Limb (tissue), 2 donors: ENCODE measurements at regions not wholly inside any gene's neighbourhood (a gene's known extent, or its start where the extent isn't known, plus 50 kb on each side); places are given as distances from the start of the nearest gene placed in this dataset.
"Not testable (repeated sequence)": the region's sequence is repeated elsewhere in the genome, so short reads cannot be mapped to it uniquely, and the experiment has no call there.

Source experiments
- DNase-seq, 2 donors: peaks; one replicate each; pipeline ENCODE4 v3.0.0-alpha.2; 2016; ENCODE audit errors: extremely low spot score in 2 of 2

- DNase-seq: peak; percentile 37 to 44
Measured at GRCh38 chr6:97669191-97670031, 386.4 kb upstream of the MMS22L start.

- no peak for DNase-seq
Measured at GRCh38 chr6:97674802-97675201, 391.8 kb upstream of the MMS22L start.

GRCh38 chr6:97677626-97678025 is 394.6 kb upstream of the MMS22L start:
- no peak for DNase-seq

GRCh38 chr6:97687916-97688315 is 404.9 kb upstream of the MMS22L start:
- no peak for DNase-seq

DNA sequence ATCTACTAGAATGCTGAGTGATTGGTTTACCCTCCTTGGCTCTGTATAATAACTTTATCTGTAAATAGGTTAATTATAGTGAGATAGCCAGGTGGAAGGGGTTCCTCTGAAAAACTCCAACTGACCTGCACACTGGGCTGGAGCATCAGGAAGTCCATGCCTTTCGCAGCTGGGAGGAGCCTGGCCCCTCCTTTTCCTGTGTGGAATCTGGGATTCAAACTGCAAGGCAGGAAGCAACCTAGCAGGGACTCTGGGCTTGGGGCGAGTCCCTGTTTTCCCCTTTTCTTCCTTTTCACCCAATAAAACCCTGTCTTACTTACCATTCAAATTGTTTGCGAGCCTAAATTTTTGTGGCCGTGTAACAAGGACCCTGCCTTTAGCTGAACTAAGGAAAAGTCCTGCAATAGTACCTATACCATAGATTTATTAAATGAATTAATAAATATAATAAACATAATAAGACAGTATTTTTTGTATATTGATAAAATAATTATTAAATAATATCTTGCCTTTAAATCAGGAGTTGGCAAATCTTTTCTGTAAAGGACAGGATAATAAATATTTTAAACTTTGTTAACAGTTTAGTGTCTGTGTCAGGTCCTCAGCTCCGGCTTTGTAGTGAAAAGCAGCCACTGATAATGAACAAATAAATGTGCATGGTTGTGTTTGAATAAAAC is 406.2 kb upstream of the MMS22L start:
- no peak for DNase-seq

- DNase-seq: no peak
Measured at GRCh38 chr6:97697456-97697855, 414.4 kb upstream of the MMS22L start.

DNA sequence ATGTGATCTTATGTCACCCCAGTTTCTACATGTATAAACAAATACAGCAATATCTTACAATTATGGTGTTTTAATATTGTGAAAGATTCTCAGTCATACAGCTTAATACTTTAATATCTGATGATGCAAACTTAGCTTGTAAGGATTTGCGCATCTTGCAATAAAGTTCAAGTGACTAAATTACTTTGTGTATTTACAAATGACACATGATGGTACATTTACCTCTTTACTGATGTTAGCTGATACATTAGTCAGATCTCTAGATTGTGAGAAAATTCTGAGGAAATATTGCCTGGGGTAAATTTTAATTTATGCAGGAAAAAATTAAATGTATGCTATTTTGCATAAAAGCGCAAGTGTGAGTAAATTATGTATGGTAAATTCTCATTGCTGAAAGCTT is 418.8 kb upstream of the MMS22L start:
- no peak for DNase-seq

GRCh38 chr6:97702248-97702647 is 419.2 kb upstream of the MMS22L start:
- no peak for DNase-seq

DNA sequence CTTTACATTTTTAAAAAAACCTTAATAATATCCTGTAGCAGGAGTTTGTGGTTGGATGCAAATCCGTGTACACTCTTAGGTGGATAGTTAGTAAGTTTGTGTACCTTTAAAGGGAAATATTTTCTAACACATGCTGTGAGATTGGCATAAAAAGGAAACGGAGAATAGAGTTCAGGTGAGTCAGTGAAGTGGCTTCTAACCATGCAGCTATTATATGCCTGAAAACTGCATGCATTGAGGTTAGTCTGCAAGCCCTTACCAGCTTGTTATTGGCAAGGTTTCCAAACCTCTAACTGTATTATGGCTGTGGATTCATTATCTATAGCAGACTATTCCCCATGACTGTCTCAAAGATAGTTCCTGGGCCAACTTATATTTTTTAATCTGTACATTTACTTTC is 420.6 kb upstream of the MMS22L start:
- no peak for DNase-seq

DNA sequence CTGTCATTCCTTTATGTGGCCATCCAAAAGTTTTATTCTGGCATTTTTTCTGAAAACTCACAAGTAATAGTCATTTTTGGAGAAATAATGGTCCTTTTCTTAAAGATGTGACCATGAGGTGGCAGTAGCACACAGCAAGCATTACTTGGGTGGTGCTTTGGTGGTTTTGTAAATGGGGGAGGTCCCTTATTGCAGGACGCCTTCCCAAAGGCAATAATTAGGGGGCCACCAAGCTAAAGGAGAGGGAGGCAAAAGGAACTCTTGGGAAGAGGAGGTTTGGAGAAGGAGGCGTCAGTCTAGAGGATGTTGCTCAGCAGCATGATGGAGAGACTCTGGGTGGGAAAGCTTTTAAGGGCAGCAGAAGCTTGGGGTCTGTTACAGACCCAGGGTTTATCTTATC is 422.6 kb upstream of the MMS22L start:
- no peak for DNase-seq

- no peak for DNase-seq
Measured at GRCh38 chr6:97712751-97713150, 429.7 kb upstream of the MMS22L start.

DNA sequence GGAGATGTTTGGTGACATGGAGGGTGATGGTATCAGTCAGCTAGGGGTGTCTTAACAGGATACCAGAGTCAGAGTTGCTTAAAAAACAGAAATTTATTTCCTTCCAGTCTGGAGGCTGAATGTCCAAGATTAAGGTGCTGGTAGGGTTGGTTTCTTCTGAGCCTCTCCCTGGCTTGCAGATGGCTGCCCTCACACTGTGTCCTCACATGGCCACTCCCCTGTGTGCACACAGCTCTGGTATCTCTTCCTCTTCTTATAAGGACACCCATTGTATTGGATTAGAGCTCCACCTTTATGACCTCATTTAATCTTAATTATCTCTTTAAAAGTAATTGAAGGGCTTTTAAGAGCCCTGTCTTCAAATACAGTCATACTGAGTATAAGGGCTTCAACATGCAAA is 431.8 kb upstream of the MMS22L start:
- no peak for DNase-seq

DNA sequence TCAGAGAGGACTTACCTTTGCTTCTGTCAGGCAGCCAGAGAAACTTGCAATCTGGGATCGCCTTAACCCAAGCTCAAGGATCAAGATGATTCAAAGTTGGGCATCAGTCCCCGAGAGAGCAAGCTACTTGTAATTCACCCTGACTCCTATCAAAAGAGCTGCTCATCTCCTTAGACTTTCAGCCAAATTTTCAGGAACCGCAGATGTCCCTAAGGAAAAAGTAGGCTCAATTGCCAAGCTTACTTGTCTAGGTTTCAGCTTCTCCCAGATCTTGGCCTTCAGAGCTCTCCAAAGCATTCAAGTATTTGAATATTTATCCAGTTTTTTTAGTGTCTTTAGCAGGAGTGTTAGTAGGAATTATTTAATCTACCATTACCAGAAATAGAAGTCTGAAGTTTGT is 434.1 kb upstream of the MMS22L start:
- no peak for DNase-seq

- no peak for DNase-seq
Measured at GRCh38 chr6:97726378-97726777, 443.4 kb upstream of the MMS22L start.

GRCh38 chr6:97732045-97732444 is 449.0 kb upstream of the MMS22L start:
- DNase-seq: no peak

DNA sequence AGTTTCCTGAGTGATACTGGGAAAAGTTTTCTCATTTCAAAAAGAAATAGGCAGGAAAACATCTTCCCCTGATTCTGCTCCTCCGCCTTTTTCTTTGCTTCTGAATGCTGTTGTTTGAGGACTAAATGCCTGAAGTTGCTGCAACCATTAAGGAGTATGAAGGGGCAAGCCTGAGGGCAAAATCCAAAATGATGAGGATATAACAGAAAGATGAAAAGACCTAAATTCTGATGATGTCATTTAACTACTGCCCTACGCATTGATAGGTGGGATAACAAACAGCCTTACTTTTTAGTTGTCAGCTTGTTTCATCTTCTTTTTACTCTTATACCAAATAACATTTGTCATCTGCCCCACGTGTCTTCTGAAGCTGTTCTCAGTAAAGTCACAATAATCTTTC is 474.6 kb upstream of the MMS22L start:
- no peak for DNase-seq

DNA sequence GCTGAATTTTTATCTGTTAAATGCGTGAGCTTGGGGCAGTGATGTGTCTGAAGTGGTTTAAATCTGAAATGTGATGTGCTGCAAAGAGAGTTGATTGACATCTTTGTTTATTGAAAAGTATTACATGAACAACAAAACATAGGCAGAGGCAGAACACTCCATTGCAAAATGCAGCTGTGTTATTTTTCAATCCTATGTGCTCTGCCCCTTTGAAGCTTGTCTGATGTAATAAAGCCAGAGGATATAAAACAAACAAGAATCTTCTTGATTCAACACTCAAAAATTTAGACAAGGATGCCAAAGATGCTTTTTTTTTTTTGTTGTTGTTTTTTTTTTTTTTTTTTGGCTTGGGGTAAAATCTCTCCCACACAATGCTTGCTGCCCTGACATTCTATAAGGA is 482.4 kb upstream of the MMS22L start:
- no peak for DNase-seq

- DNase-seq: no peak
Measured at GRCh38 chr6:97771372-97771771, 488.4 kb upstream of the MMS22L start.

DNA sequence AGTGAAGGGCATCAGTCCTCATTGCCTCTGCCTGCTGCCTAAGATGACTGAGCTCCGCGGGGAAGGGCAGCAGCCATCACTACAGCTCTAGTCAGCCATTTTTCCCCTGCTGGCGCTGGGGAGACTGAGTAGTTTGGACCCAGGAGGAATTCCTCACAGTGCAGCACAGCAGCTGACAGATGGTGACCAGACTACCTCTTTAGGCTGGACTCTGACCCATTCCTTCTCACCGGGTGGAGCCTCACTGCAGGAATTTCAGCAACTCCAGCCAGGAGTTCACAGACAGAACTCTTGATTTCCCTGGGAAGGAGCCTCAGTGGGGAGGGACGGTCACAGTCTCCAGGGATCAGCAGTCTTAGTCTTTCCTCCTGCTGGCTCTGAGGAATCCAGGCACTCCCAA is 492.0 kb upstream of the MMS22L start:
- DNase-seq: no peak

DNA sequence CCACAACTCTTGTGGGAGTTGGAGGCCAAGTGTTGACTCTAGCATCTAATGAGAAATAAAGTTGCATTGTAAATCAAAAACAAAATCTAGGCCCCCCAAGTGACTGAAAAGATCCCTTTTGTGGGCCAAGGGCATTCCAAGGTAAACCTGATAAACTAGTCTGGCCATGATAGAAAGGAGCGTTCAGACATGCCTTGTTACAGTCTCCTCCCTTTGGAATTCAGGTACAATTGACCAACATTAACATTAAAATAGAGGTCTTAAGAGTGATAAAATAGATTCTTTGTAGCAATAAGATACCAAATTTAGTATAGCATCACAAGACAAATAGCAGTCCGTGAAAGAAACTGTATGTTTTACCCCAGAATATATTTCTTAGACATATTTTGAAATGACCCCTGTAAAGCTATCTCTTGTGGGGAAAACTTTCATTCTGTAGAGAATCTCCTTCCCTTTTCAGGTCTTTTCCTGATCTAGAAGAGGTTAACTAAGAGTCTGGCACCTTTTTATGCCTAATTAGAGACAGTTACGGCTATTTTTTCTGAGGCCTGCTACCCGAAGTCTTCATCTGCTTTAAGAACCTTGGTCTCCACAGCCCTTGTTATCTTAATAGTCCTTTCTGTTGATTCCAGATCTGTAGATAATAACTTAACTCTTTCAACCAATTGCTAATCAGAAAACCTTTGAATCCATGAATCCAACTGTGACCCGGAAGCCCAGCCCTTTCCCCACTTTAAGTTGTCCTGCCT is 495.4 kb upstream of the MMS22L start:
- no peak for DNase-seq

GRCh38 chr6:97779039-97779766 is 496.2 kb upstream of the MMS22L start:
- DNase-seq: not testable (repeated sequence)
